Stomach (tissue), 8 donors: ENCODE measurements at regions not wholly inside any gene's neighbourhood (a gene's known extent, or its start where the extent isn't known, plus 50 kb on each side); places are given as distances from the start of the nearest gene placed in this dataset.

Experiments
- DNase-seq, 2 donors: peaks; one replicate each; pipeline versions ENCODE4 v3.0.0 to v3.0.0-alpha.2; 2013 to 2019
- H3K27ac ChIP-seq, 5 donors: fragments of 200-600 bp in 4 of 5; sonication (generic) in 4 of 5; one replicate each; pipeline ENCODE4 v1.5.1; 2013 to 2019; ENCODE audit warnings: mild to moderate bottlenecking in 1 of 5, moderate library complexity in 1 of 5
- H3K27me3 ChIP-seq, 3 donors: fragments of 200-600 bp; sonication (generic); one replicate each; pipeline ENCODE4 v1.5.1; 2017 to 2019; ENCODE audit warnings: mixed run types in 1 of 3
- H3K36me3 ChIP-seq, 4 donors: fragments of 200-600 bp; sonication (generic); 1 replicate in 3 of 4; 2 replicates in 1 of 4; pipeline ENCODE4 v1.5.1; 2016 to 2019
- H3K4me1 ChIP-seq, 4 donors: fragments of 200-600 bp; sonication (generic); one replicate each; pipeline ENCODE4 v1.5.1; 2016 to 2019
- H3K4me3 ChIP-seq, 4 donors: fragments of 200-600 bp; sonication (generic) in 3 of 4; one replicate each; pipeline ENCODE4 v1.5.1; 2016 to 2019; ENCODE audit warnings: mild to moderate bottlenecking in 1 of 4
- H3K9me3 ChIP-seq, 4 donors: fragments of 200-600 bp; sonication (generic); one replicate each; pipeline ENCODE4 v1.5.1; 2016 to 2019
- CTCF ChIP-seq, 7 experiments: fragments of 450-650 bp in 4 of 7; fragments of 200-600 bp in 3 of 7; sonication (generic) in 3 of 7; IDR thresholded peaks; one replicate each; pipeline ENCODE4 v1.5.1; 2016 to 2019; ENCODE audit warnings: antibody characterized with exemption in 7 of 7, control low read depth in 2 of 7, mild to moderate bottlenecking in 1 of 7
- EP300 ChIP-seq: sonication (generic); formaldehyde crosslinking; IDR thresholded peaks from one replicate; pipeline ENCODE4 v1.6.1; 2017; ENCODE audit warnings: antibody characterized with exemption
- POLR2A ChIP-seq, 4 donors: fragments of 450-650 bp; IDR thresholded peaks; one replicate each; pipeline ENCODE4 v1.6.1; 2016; ENCODE audit warnings: antibody characterized with exemption in 4 of 4, control low read depth in 2 of 4, mild to moderate bottlenecking in 1 of 4, moderate library complexity in 1 of 4
- POLR2AphosphoS5 ChIP-seq, 3 donors: sonication (generic); formaldehyde crosslinking; IDR thresholded peaks; one replicate each; pipeline ENCODE4 v1.6.1; 2016; ENCODE audit warnings: antibody characterized with exemption in 3 of 3
- WGBS, 5 donors: extraction: QIAGEN DNeasy Blood & Tissue Kit in 3 of 5; methylation state at CpG; one replicate each; pipeline versions ENCODE4 v1.1.5 to v1.1.7; 2013 to 2018; 5-methylcytosine and 5-hydroxymethylcytosine counted together
- intact Hi-C: fragments of 100-400 bp; cut with DNase I; formaldehyde crosslinking; loops from one replicate; pipeline ENCODE4 v1.15.1; 2023; ENCODE audit warnings: low total_unique reads
- donor health status: healthy with polysubstance abuse.
- donor health status: Bipolar disorder and iron deficiency.
- donor health status: healthy.

GRCh38 chr9:29751226-29751625, 2177.9 kb upstream of the C9orf72 start:
- no peaks in the 10 kb centered on the region for H3K4me1 ChIP-seq
- 84 to 91% (median 88%) methylated on average over 2 of the region's 2 CpGs for WGBS, 5 donors
- no peak overlapping the region for H3K4me3 ChIP-seq
- no peak for TF ChIP-seq POLR2AphosphoS5 (IDR thresholded peaks at IDR 0.05)
- H3K36me3 ChIP-seq = no peaks in the 10 kb centered on the region
- intact Hi-C loops = no loop called here
- no peak overlapping the region for H3K27ac ChIP-seq
- H3K27me3 ChIP-seq = no peaks in the 10 kb centered on the region
- no peaks in the 10 kb centered on the region for H3K9me3 ChIP-seq
- no peak for DNase-seq

- H3K27me3 ChIP-seq = no peaks in the 10 kb centered on the region
- no peak for DNase-seq
- intact Hi-C loops = no loop called here
- H3K4me1 ChIP-seq = no peaks in the 10 kb centered on the region
- TF ChIP-seq CTCF (IDR thresholded peaks at IDR 0.05) (no peak), POLR2AphosphoS5 (IDR thresholded peaks at IDR 0.05) (no peak), POLR2A (IDR thresholded peaks at IDR 0.05) (no peak), EP300 (no peak)
- no peak overlapping the region for H3K27ac ChIP-seq
- H3K4me3 ChIP-seq = no peak overlapping the region
- no peaks in the 10 kb centered on the region for H3K36me3 ChIP-seq
- H3K9me3 ChIP-seq = no peaks in the 10 kb centered on the region
Measured at GRCh38 chr9:29753638-29754037, 2180.4 kb upstream of the C9orf72 start.

GRCh38 chr9:29769019-29769418, 2195.7 kb upstream of the C9orf72 start:
- no peak overlapping the region for H3K27ac ChIP-seq
- intact Hi-C loops = no loop called here
- peaks cover 0 to 12% (median 4%) of the 10 kb centered on the region in 4 donors for H3K9me3 ChIP-seq
- H3K27me3 ChIP-seq = no peaks in the 10 kb centered on the region
- DNase-seq = no peak
- H3K4me3 ChIP-seq = no peak overlapping the region
- 86 to 95% (median 91%) methylated on average over 2 of the region's 2 CpGs for WGBS, 5 donors
- H3K36me3 ChIP-seq = no peaks in the 10 kb centered on the region
- no peaks in the 10 kb centered on the region for H3K4me1 ChIP-seq
- TF ChIP-seq CTCF (IDR thresholded peaks at IDR 0.05) = no peak
- no peak for TF ChIP-seq POLR2AphosphoS5 (IDR thresholded peaks at IDR 0.05)
- no peak for TF ChIP-seq POLR2A (IDR thresholded peaks at IDR 0.05)
- TF ChIP-seq EP300 = no peak

- intact Hi-C loops = no loop called here
- DNase-seq = no peak
- H3K9me3 ChIP-seq = no peaks in the 10 kb centered on the region
- no peaks in the 10 kb centered on the region for H3K4me1 ChIP-seq
- TF ChIP-seq POLR2AphosphoS5 (IDR thresholded peaks at IDR 0.05) (no peak), EP300 (no peak), POLR2A (IDR thresholded peaks at IDR 0.05) (no peak), CTCF (IDR thresholded peaks at IDR 0.05) (no peak)
- H3K36me3 ChIP-seq = no peaks in the 10 kb centered on the region
- no peak overlapping the region for H3K4me3 ChIP-seq
- H3K27ac ChIP-seq = no peak overlapping the region
- no peaks in the 10 kb centered on the region for H3K27me3 ChIP-seq
Measured at GRCh38 chr9:29773676-29774075, 2200.4 kb upstream of the C9orf72 start.

GRCh38 chr9:29775491-29775890, 2202.2 kb upstream of the C9orf72 start:
- 60 to 67% (median 61%) methylated on average over 5 of the region's 5 CpGs for WGBS, 5 donors
- intact Hi-C loops = no loop called here
- Histone ChIP-seq H3K27ac (no peak overlapping the region), H3K4me1 (no peaks in the 10 kb centered on the region), H3K27me3 (no peaks in the 10 kb centered on the region), H3K36me3 (no peaks in the 10 kb centered on the region), H3K4me3 (no peak overlapping the region), H3K9me3 (no peaks in the 10 kb centered on the region)
- no peak for DNase-seq
- TF ChIP-seq CTCF (IDR thresholded peaks at IDR 0.05) = no peak
